ENCODE measurements at regions not wholly inside any gene's neighbourhood (a gene's known extent, or its start where the extent isn't known, plus 50 kb on each side); places are given as distances from the start of the nearest gene placed in this dataset.

DNA sequence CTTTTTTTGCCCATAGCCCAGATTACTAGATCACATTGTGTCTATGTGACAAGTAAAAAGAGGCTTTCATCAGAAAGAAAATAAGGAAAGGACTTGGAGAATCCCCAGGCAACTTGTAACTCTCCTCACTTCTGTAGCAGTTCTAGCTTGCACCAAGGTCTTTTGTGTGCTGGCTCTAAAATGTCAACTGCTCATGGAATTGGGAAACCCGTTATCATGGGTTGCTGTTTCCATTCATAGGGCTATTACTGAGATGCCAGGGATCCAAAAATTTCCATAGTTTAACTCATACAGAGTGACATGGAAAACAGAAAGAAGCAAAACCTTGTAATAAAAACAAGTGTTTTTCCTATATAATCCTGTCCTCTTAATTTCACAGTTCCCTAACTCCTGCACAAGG is 123.9 kb upstream of the FBXL7 start:
- H3K79me2 ChIP-seq (ENCODE audit: control insufficient read depth, low read length): no peaks in the 10 kb centered on the region
- H3K4me1 ChIP-seq (ENCODE audit: control insufficient read depth, low read length): no peaks in the 10 kb centered on the region
- H4K20me1 ChIP-seq (ENCODE audit: control insufficient read depth, insufficient read depth, low read depth, low read length): no peaks in the 10 kb centered on the region
- H3F3A ChIP-seq (ENCODE audit: control insufficient read depth, insufficient read depth): no peaks in the 10 kb centered on the region
- no peaks in the 10 kb centered on the region for H3K36me3 ChIP-seq (ENCODE audit: control insufficient read depth, low read length)
- TF ChIP-seq, protein P1, sequence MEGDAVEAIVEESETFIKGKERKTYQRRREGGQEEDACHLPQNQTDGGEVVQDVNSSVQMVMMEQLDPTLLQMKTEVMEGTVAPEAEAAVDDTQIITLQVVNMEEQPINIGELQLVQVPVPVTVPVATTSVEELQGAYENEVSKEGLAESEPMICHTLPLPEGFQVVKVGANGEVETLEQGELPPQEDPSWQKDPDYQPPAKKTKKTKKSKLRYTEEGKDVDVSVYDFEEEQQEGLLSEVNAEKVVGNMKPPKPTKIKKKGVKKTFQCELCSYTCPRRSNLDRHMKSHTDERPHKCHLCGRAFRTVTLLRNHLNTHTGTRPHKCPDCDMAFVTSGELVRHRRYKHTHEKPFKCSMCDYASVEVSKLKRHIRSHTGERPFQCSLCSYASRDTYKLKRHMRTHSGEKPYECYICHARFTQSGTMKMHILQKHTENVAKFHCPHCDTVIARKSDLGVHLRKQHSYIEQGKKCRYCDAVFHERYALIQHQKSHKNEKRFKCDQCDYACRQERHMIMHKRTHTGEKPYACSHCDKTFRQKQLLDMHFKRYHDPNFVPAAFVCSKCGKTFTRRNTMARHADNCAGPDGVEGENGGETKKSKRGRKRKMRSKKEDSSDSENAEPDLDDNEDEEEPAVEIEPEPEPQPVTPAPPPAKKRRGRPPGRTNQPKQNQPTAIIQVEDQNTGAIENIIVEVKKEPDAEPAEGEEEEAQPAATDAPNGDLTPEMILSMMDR (IDR thresholded peaks at IDR 0.05; ENCODE audit: low read depth, low read length, poor library complexity, severe bottlenecking): no peak
- TF ChIP-seq EZH2phosphoT487 (IDR thresholded peaks at IDR 0.05; ENCODE audit: borderline replicate concordance, low read length): no peak
- no peak overlapping the region for H3K4me3 ChIP-seq (ENCODE audit: low read length)
- H3K9me3 ChIP-seq (ENCODE audit: control insufficient read depth, insufficient read depth, low read length): no peaks in the 10 kb centered on the region
- no peak overlapping the region for H3K4me2 ChIP-seq (ENCODE audit: low read length)
- H3K9me2 ChIP-seq (replicated peaks; ENCODE audit: control insufficient read depth, low read length): no peaks in the 10 kb centered on the region
- H3K27ac ChIP-seq (ENCODE audit: low read depth, low read length): no peak overlapping the region
- no peaks in the 10 kb centered on the region for H3K27me3 ChIP-seq (ENCODE audit: control insufficient read depth, low read length)

DNA sequence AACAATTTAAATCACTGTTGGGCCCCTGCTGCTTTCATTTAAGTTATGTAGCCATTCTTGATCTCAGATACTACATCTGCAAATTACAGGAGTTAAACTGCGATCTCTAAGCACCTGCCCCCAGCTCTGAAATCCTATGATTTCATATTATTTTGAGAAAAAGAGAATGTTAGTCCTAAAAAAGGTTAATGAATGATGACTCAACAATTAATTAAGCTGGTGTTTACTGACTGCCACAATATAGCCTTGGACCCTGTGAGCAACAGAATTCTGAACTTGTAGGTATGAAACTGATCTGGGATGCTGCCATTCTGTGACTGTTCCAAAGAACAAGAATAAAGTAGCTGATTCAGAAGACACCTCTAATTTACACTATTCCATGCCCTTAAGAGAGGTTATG is 124.4 kb upstream of the FBXL7 start:
- H3F3A ChIP-seq (ENCODE audit: control insufficient read depth, insufficient read depth): no peaks in the 10 kb centered on the region
- H3K27me3 ChIP-seq (ENCODE audit: control insufficient read depth, low read length): no peaks in the 10 kb centered on the region
- H3K36me3 ChIP-seq (ENCODE audit: control insufficient read depth, low read length): no peaks in the 10 kb centered on the region
- H3K9me3 ChIP-seq (ENCODE audit: control insufficient read depth, insufficient read depth, low read length): no peaks in the 10 kb centered on the region
- no peaks in the 10 kb centered on the region for H3K79me2 ChIP-seq (ENCODE audit: control insufficient read depth, low read length)
- no peak overlapping the region for H3K27ac ChIP-seq (ENCODE audit: low read depth, low read length)
- H3K4me3 ChIP-seq (ENCODE audit: low read length): no peak overlapping the region
- H4K20me1 ChIP-seq (ENCODE audit: control insufficient read depth, insufficient read depth, low read depth, low read length): no peaks in the 10 kb centered on the region
- no peak overlapping the region for H3K4me2 ChIP-seq (ENCODE audit: low read length)
- H3K4me1 ChIP-seq (ENCODE audit: control insufficient read depth, low read length): no peaks in the 10 kb centered on the region
- TF ChIP-seq EZH2phosphoT487 (IDR thresholded peaks at IDR 0.05; ENCODE audit: borderline replicate concordance, low read length): no peak
- TF ChIP-seq, protein P1 (IDR thresholded peaks at IDR 0.05; ENCODE audit: low read depth, low read length, poor library complexity, severe bottlenecking): no peak
- H3K9me2 ChIP-seq (replicated peaks; ENCODE audit: control insufficient read depth, low read length): no peaks in the 10 kb centered on the region

DNA sequence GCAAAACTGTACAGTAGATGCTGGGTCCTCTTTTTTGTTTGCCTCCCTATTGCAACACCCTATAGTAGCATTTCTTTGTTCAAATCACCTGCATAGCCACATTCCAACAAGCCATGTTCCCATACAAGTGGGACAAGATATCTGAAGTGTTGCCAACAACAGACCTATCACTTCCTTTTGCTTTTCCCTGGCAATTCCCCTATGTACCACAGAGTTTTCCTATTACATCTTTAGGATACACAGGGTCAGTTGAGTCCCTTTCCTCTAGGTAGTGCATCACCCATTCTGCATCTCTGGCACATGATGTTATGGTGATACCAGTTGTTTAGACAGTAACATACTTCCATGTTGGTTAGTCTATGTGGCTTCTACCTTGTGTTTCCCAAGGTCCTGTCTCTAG is 125.1 kb upstream of the FBXL7 start:
- Histone ChIP-seq H3K27ac (ENCODE audit: low read depth, low read length) (no peak overlapping the region), H4K20me1 (ENCODE audit: control insufficient read depth, insufficient read depth, low read depth, low read length) (no peaks in the 10 kb centered on the region), H3K4me1 (ENCODE audit: control insufficient read depth, low read length) (no peaks in the 10 kb centered on the region), H3K4me3 (ENCODE audit: low read length) (no peak overlapping the region), H3K4me2 (ENCODE audit: low read length) (no peak overlapping the region), H3K9me2 (replicated peaks; ENCODE audit: control insufficient read depth, low read length) (no peaks in the 10 kb centered on the region), H3F3A (ENCODE audit: control insufficient read depth, insufficient read depth) (no peaks in the 10 kb centered on the region), H3K27me3 (ENCODE audit: control insufficient read depth, low read length) (no peaks in the 10 kb centered on the region), H3K9me3 (ENCODE audit: control insufficient read depth, insufficient read depth, low read length) (no peaks in the 10 kb centered on the region), H3K36me3 (ENCODE audit: control insufficient read depth, low read length) (no peaks in the 10 kb centered on the region), H3K79me2 (ENCODE audit: control insufficient read depth, low read length) (no peaks in the 10 kb centered on the region)
- no peak for TF ChIP-seq EZH2phosphoT487 (IDR thresholded peaks at IDR 0.05; ENCODE audit: borderline replicate concordance, low read length)
- TF ChIP-seq, protein P1 (IDR thresholded peaks at IDR 0.05; ENCODE audit: low read depth, low read length, poor library complexity, severe bottlenecking): no peak

DNA sequence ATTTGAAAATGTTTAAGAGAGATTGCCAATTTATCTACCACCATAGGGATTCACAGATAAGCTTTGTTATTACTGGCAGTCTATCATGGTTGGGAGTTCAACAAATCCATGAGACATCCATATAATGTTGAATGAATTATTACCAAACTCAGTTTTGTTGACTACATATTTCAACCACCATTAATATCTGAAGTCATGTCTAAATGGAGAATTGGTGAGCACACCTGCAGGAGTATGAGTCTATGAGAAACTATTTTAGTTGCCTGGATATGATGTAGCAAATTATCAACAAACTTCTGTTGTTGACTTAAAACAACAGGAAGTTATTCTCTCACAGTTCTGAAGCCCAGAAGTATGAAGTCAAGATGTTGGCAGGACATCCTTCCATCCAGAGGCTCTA is 126.8 kb upstream of the FBXL7 start:
- no peaks in the 10 kb centered on the region for H3K9me3 ChIP-seq (ENCODE audit: control insufficient read depth, insufficient read depth, low read length)
- no peaks in the 10 kb centered on the region for H3K4me1 ChIP-seq (ENCODE audit: control insufficient read depth, low read length)
- H4K20me1 ChIP-seq (ENCODE audit: control insufficient read depth, insufficient read depth, low read depth, low read length): no peaks in the 10 kb centered on the region
- no peaks in the 10 kb centered on the region for H3F3A ChIP-seq (ENCODE audit: control insufficient read depth, insufficient read depth)
- no peaks in the 10 kb centered on the region for H3K79me2 ChIP-seq (ENCODE audit: control insufficient read depth, low read length)
- H3K27me3 ChIP-seq (ENCODE audit: control insufficient read depth, low read length): no peaks in the 10 kb centered on the region
- H3K36me3 ChIP-seq (ENCODE audit: control insufficient read depth, low read length): no peaks in the 10 kb centered on the region
- TF ChIP-seq, protein P1 (IDR thresholded peaks at IDR 0.05; ENCODE audit: low read depth, low read length, poor library complexity, severe bottlenecking): no peak
- TF ChIP-seq EZH2phosphoT487 (IDR thresholded peaks at IDR 0.05; ENCODE audit: borderline replicate concordance, low read length): no peak
- H3K4me3 ChIP-seq (ENCODE audit: low read length): no peak overlapping the region
- no peaks in the 10 kb centered on the region for H3K9me2 ChIP-seq (replicated peaks; ENCODE audit: control insufficient read depth, low read length)
- no peak overlapping the region for H3K4me2 ChIP-seq (ENCODE audit: low read length)
- no peak overlapping the region for H3K27ac ChIP-seq (ENCODE audit: low read depth, low read length)

Measured in DOHH2 (cell line).